ENCODE measurements at regions not wholly inside any gene's neighbourhood (a gene's known extent, or its start where the extent isn't known, plus 50 kb on each side); places are given as distances from the start of the nearest gene placed in this dataset.

- Histone ChIP-seq H3K4me3 (replicated peaks in 1 of 3; ENCODE audit: low read depth in 2 of 3, low read length in 3 of 3) (no peak overlapping the region), H2AFZ (ENCODE audit: insufficient read depth, low read depth, low read length, poor library complexity, severe bottlenecking) (no peak overlapping the region), H3K27ac (ENCODE audit: low read depth in 1 of 2, low read length in 2 of 2) (no peak overlapping the region), H3K9ac (ENCODE audit: insufficient read depth, low read length, poor library complexity, severe bottlenecking) (no peak overlapping the region), H3K9me3 (replicated peaks in 1 of 2; ENCODE audit: control insufficient read depth in 1 of 2, insufficient read depth in 1 of 2, low read length in 2 of 2) (no peaks in the 10 kb centered on the region), H4K20me1 (ENCODE audit: insufficient read depth, low read length) (no peaks in the 10 kb centered on the region), H3K79me2 (ENCODE audit: insufficient read depth, low read length) (no peaks in the 10 kb centered on the region), H3K4me1 (ENCODE audit: control insufficient read depth in 1 of 2, insufficient read depth in 2 of 2, low read length in 2 of 2) (no peaks in the 10 kb centered on the region), H3K27me3 (ENCODE audit: control insufficient read depth in 2 of 2, insufficient read depth in 2 of 2, low read length in 2 of 2) (no peaks in the 10 kb centered on the region), H3K36me3 (replicated peaks in 1 of 2; ENCODE audit: control insufficient read depth in 1 of 2, insufficient read depth in 2 of 2, low read length in 2 of 2) (no peaks in the 10 kb centered on the region), H3K4me2 (replicated peaks; ENCODE audit: extremely low read depth, low read length, poor library complexity, severe bottlenecking) (no peak overlapping the region)
- no peak for DNase-seq
- peaks cover 1 to 4% (median 2%) of the 10 kb centered on the region in 3 donors for H3K27me3 Mint-ChIP-seq (ENCODE audit: low read depth in 3 of 3)
- peaks cover 0 to 2% (median 0%) of the 10 kb centered on the region in 7 donors for H3K9me3 Mint-ChIP-seq
- no peaks in the 10 kb centered on the region for H3K4me1 Mint-ChIP-seq
- intact Hi-C loops (cut with micrococcal nuclease) = no loop called here
- no peaks in the 10 kb centered on the region for H3K36me3 Mint-ChIP-seq
- no peak overlapping the region for H3K27ac Mint-ChIP-seq
- no peak overlapping the region for H3K4me3 Mint-ChIP-seq
- 63% methylated on average over 1 of the region's 2 CpGs for WGBS (ENCODE audit: insufficient coverage)
- TF ChIP-seq, protein P1, sequence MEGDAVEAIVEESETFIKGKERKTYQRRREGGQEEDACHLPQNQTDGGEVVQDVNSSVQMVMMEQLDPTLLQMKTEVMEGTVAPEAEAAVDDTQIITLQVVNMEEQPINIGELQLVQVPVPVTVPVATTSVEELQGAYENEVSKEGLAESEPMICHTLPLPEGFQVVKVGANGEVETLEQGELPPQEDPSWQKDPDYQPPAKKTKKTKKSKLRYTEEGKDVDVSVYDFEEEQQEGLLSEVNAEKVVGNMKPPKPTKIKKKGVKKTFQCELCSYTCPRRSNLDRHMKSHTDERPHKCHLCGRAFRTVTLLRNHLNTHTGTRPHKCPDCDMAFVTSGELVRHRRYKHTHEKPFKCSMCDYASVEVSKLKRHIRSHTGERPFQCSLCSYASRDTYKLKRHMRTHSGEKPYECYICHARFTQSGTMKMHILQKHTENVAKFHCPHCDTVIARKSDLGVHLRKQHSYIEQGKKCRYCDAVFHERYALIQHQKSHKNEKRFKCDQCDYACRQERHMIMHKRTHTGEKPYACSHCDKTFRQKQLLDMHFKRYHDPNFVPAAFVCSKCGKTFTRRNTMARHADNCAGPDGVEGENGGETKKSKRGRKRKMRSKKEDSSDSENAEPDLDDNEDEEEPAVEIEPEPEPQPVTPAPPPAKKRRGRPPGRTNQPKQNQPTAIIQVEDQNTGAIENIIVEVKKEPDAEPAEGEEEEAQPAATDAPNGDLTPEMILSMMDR (IDR thresholded peaks at IDR 0.05) = no peak
These were observed 1476.9 kb downstream of the ARAP2 start for GRCh38 chr4:34767407-34767806.

DNA sequence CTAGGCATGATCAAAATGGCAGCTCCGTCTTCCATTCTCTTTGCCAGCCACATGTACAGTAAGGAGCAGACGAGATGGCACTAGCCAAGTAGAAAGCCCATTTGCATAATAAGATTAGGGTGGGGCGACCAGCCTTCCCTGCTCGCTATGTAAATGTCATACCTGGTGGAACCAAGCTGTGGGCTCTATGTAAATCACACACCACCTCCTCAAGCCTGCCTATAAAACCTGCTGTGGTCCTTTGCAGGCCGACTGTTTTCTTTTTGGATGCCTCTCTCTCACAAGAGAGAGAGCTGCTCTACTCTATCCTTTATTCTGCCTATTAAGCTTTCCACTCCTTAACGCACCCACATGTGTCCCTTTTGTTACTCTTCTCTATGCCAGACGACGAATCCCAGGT, 1472.7 kb downstream of the ARAP2 start:
- Histone ChIP-seq H3K27ac (ENCODE audit: low read depth in 1 of 2, low read length in 2 of 2) (no peak overlapping the region), H3K9me3 (replicated peaks in 1 of 2; ENCODE audit: control insufficient read depth in 1 of 2, insufficient read depth in 1 of 2, low read length in 2 of 2) (no peaks in the 10 kb centered on the region), H3K4me1 (ENCODE audit: control insufficient read depth in 1 of 2, insufficient read depth in 2 of 2, low read length in 2 of 2) (no peaks in the 10 kb centered on the region), H3K4me3 (replicated peaks in 1 of 3; ENCODE audit: low read depth in 2 of 3, low read length in 3 of 3) (no peak overlapping the region), H3K27me3 (ENCODE audit: control insufficient read depth in 2 of 2, insufficient read depth in 2 of 2, low read length in 2 of 2) (no peaks in the 10 kb centered on the region), H3K9ac (ENCODE audit: insufficient read depth, low read length, poor library complexity, severe bottlenecking) (no peak overlapping the region), H3K4me2 (replicated peaks; ENCODE audit: extremely low read depth, low read length, poor library complexity, severe bottlenecking) (no peak overlapping the region), H4K20me1 (ENCODE audit: insufficient read depth, low read length) (no peaks in the 10 kb centered on the region), H3K79me2 (ENCODE audit: insufficient read depth, low read length) (no peaks in the 10 kb centered on the region), H3K36me3 (replicated peaks in 1 of 2; ENCODE audit: control insufficient read depth in 1 of 2, insufficient read depth in 2 of 2, low read length in 2 of 2) (no peaks in the 10 kb centered on the region), H2AFZ (ENCODE audit: insufficient read depth, low read depth, low read length, poor library complexity, severe bottlenecking) (no peak overlapping the region)
- intact Hi-C loops (cut with micrococcal nuclease) = no loop called here
- H3K27ac Mint-ChIP-seq = no peak overlapping the region
- peaks cover 0 to 4% (median 2%) of the 10 kb centered on the region in 7 donors for H3K9me3 Mint-ChIP-seq
- peaks cover 1 to 4% (median 2%) of the 10 kb centered on the region in 3 donors for H3K27me3 Mint-ChIP-seq (ENCODE audit: low read depth in 3 of 3)
- TF ChIP-seq, protein P1 (IDR thresholded peaks at IDR 0.05) = no peak
- no peak overlapping the region for H3K4me3 Mint-ChIP-seq
- H3K36me3 Mint-ChIP-seq = no peaks in the 10 kb centered on the region
- 78% methylated on average over 5 of the region's 8 CpGs for WGBS (ENCODE audit: insufficient coverage)
- no peaks in the 10 kb centered on the region for H3K4me1 Mint-ChIP-seq
- DNase-seq = no peak
